HG03342 (cell line): ENCODE measurements at regions not wholly inside any gene's neighbourhood (a gene's known extent, or its start where the extent isn't known, plus 50 kb on each side); places are given as distances from the start of the nearest gene placed in this dataset.
"Not testable (repeated sequence)": the region's sequence is repeated elsewhere in the genome, so short reads cannot be mapped to it uniquely, and the experiment has no call there.

Source experiments
- ATAC-seq: cut with Tn5 transposase; IDR thresholded peaks from one replicate; pipeline ENCODE4 v1.9.1; 2021; ENCODE audit warnings: mild to moderate bottlenecking, moderate library complexity; ENCODE audit not compliant: unreplicated experiment

GRCh38 chr7:79664884-79665676 lies 211.6 kb upstream of the MAGI2 start:
- ATAC-seq, result no peak

- ATAC-seq, result no peak
These were observed 204.8 kb upstream of the MAGI2 start for GRCh38 chr7:79658304-79658703.

GRCh38 chr7:79653136-79653631 lies 199.7 kb upstream of the MAGI2 start:
- no peak for ATAC-seq

- no peak for ATAC-seq
These were observed 199.2 kb upstream of the MAGI2 start for GRCh38 chr7:79652619-79653018.

GRCh38 chr7:79647711-79648110 lies 194.2 kb upstream of the MAGI2 start:
- ATAC-seq, result no peak

GRCh38 chr7:79646278-79646677 lies 192.8 kb upstream of the MAGI2 start:
- ATAC-seq, result no peak

- ATAC-seq, result no peak
These were observed 183.4 kb upstream of the MAGI2 start for GRCh38 chr7:79636849-79637248.

- ATAC-seq, result not testable (repeated sequence)
These were observed 172.5 kb upstream of the MAGI2 start for GRCh38 chr7:79625921-79626320.

GRCh38 chr7:79624336-79624735 lies 170.9 kb upstream of the MAGI2 start:
- ATAC-seq, result no peak

- no peak for ATAC-seq
These were observed 169.3 kb upstream of the MAGI2 start for GRCh38 chr7:79622781-79623180.

GRCh38 chr7:79620291-79620690 lies 166.8 kb upstream of the MAGI2 start:
- no peak for ATAC-seq

- ATAC-seq, result no peak
These were observed 165.7 kb upstream of the MAGI2 start for GRCh38 chr7:79619216-79619615.

- no peak for ATAC-seq
These were observed 162.6 kb upstream of the MAGI2 start for GRCh38 chr7:79615871-79616640.

GRCh38 chr7:79615466-79615865 lies 162.0 kb upstream of the MAGI2 start:
- no peak for ATAC-seq

- no peak for ATAC-seq
These were observed 159.4 kb upstream of the MAGI2 start for GRCh38 chr7:79612903-79613302.

- no peak for ATAC-seq
These were observed 158.6 kb upstream of the MAGI2 start for GRCh38 chr7:79612022-79612421.

GRCh38 chr7:79610748-79611304 lies 157.4 kb upstream of the MAGI2 start:
- no peak for ATAC-seq

GRCh38 chr7:79610313-79610712 lies 156.8 kb upstream of the MAGI2 start:
- ATAC-seq, result no peak

GRCh38 chr7:79608005-79608404 lies 154.5 kb upstream of the MAGI2 start:
- no peak for ATAC-seq

- no peak for ATAC-seq
These were observed 151.4 kb upstream of the MAGI2 start for GRCh38 chr7:79604841-79605240.

- no peak for ATAC-seq
These were observed 144.9 kb upstream of the MAGI2 start for GRCh38 chr7:79598351-79598750.

- not testable (repeated sequence) for ATAC-seq
These were observed 141.2 kb upstream of the MAGI2 start for GRCh38 chr7:79594671-79595070.
